ENCODE measurements at regions not wholly inside any gene's neighbourhood (a gene's known extent, or its start where the extent isn't known, plus 50 kb on each side); places are given as distances from the start of the nearest gene placed in this dataset.

GRCh38 chr3:59136081-59136480, 86.3 kb upstream of the CFAP20DC start:
- Histone ChIP-seq H3K36me3 (ENCODE audit: insufficient read depth, low read length) (no peaks in the 10 kb centered on the region), H3K4me1 (ENCODE audit: control insufficient read depth, insufficient read depth, low read length) (peaks cover 2% of the 10 kb centered on the region), H3K9me3 (replicated peaks; ENCODE audit: low read length) (no peaks in the 10 kb centered on the region), H3K9ac (ENCODE audit: low read depth, low read length) (no peak overlapping the region), H3K4me3 (ENCODE audit: low read length) (no peak overlapping the region), H3K4me2 (ENCODE audit: low read length) (no peak overlapping the region), H3K27me3 (ENCODE audit: control insufficient read depth, insufficient read depth, low read length) (no peaks in the 10 kb centered on the region)

DNA sequence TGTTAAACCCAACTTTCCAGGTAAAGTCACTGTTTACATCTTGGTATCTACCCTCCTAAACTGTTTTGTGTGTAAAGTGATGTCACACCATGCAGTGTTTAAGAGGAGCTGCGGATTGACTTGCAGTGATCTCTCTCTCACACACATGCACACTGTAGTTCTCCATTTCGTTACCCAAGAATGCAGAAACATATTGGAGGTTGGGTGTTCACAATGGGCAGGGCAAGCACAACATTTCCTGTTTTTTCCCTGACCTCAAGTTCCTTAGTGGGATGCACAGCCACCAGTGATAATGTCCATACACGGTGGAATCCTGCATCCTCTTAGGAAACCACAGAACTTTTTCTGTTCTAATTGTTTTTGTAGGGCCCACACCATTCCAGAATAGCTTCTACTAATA, 85.3 kb upstream of the CFAP20DC start:
- Histone ChIP-seq H3K4me2 (ENCODE audit: low read length) (no peak overlapping the region), H3K4me3 (ENCODE audit: low read length) (no peak overlapping the region), H3K27me3 (ENCODE audit: control insufficient read depth, insufficient read depth, low read length) (no peaks in the 10 kb centered on the region), H3K9ac (ENCODE audit: low read depth, low read length) (no peak overlapping the region), H3K4me1 (ENCODE audit: control insufficient read depth, insufficient read depth, low read length) (peaks cover 2% of the 10 kb centered on the region), H3K9me3 (replicated peaks; ENCODE audit: low read length) (no peaks in the 10 kb centered on the region), H3K36me3 (ENCODE audit: insufficient read depth, low read length) (no peaks in the 10 kb centered on the region)

DNA sequence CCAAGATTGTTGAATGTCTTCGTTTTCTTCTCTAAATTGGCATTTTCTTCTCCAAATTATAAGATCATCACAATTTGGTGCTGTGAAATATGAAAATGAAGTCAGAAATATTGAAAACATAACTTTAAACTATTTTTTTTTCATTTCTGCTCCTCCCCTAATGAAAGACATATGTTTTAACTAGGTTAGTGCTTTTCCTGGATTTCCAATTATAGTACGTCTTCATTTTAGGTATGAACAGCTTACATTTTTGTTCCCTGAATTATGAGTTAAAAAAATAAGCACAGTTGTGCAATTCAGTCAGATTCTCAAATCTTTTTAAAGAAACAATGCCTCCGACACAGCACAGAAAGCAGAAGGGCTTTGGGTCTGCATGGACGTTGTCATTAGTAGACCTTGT, 83.5 kb upstream of the CFAP20DC start:
- Histone ChIP-seq H3K27me3 (ENCODE audit: control insufficient read depth, insufficient read depth, low read length) (no peaks in the 10 kb centered on the region), H3K4me2 (ENCODE audit: low read length) (no peak overlapping the region), H3K36me3 (ENCODE audit: insufficient read depth, low read length) (no peaks in the 10 kb centered on the region), H3K9ac (ENCODE audit: low read depth, low read length) (no peak overlapping the region), H3K4me1 (ENCODE audit: control insufficient read depth, insufficient read depth, low read length) (peaks cover 2% of the 10 kb centered on the region), H3K4me3 (ENCODE audit: low read length) (no peak overlapping the region), H3K9me3 (replicated peaks; ENCODE audit: low read length) (no peaks in the 10 kb centered on the region)

DNA sequence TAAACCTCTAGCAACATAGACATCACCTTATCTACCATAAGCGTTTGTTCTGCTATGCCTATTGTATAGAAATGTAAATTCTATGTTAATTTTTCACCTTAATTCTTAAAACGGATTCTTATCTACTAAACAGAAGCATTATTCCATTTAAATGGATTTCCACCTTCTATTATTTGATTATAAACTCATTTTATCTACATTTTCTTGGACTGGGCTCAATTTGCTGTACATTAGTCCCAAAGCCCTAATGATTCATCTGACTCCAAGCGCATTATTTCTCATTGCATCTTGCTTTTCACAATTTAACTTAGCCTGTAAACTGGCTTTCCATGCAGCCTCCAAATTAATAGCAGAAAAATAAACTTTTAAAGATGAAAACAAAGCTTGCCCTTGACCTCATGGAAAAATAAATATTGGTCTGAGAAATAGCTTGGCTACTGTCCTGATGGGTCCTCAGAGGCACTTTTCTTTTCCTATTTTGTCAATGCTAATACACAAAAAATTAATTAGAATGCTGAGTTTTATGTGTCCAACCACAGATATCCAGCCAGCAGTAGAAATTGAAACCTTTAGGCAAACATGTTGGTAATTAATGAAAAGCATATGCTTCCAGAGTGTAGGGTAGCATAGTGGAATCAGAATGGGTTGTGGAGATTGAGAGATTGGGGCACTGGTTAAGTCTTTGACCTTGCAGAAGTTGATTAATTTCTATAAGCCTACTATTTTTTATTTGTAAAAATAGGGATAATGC, 81.4 kb upstream of the CFAP20DC start:
- H3K9me3 ChIP-seq (replicated peaks; ENCODE audit: low read length), result no peaks in the 10 kb centered on the region

GRCh38 chr3:59128685-59129084, 78.9 kb upstream of the CFAP20DC start:
- Histone ChIP-seq H3K9me3 (replicated peaks; ENCODE audit: low read length) (no peaks in the 10 kb centered on the region), H3K4me2 (ENCODE audit: low read length) (no peak overlapping the region), H3K27me3 (ENCODE audit: control insufficient read depth, insufficient read depth, low read length) (no peaks in the 10 kb centered on the region), H3K9ac (ENCODE audit: low read depth, low read length) (no peak overlapping the region), H3K4me3 (ENCODE audit: low read length) (no peak overlapping the region), H3K36me3 (ENCODE audit: insufficient read depth, low read length) (no peaks in the 10 kb centered on the region), H3K4me1 (ENCODE audit: control insufficient read depth, insufficient read depth, low read length) (peaks cover 2% of the 10 kb centered on the region)

More for the DNA sequence above, 81.4 kb upstream of the CFAP20DC start:
- Histone ChIP-seq H3K4me2 (ENCODE audit: low read length) (no peak overlapping the region), H3K27me3 (ENCODE audit: control insufficient read depth, insufficient read depth, low read length) (no peaks in the 10 kb centered on the region), H3K4me1 (ENCODE audit: control insufficient read depth, insufficient read depth, low read length) (peaks cover 2% of the 10 kb centered on the region), H3K4me3 (ENCODE audit: low read length) (no peak overlapping the region), H3K36me3 (ENCODE audit: insufficient read depth, low read length) (no peaks in the 10 kb centered on the region), H3K9ac (ENCODE audit: low read depth, low read length) (no peak overlapping the region)

DNA sequence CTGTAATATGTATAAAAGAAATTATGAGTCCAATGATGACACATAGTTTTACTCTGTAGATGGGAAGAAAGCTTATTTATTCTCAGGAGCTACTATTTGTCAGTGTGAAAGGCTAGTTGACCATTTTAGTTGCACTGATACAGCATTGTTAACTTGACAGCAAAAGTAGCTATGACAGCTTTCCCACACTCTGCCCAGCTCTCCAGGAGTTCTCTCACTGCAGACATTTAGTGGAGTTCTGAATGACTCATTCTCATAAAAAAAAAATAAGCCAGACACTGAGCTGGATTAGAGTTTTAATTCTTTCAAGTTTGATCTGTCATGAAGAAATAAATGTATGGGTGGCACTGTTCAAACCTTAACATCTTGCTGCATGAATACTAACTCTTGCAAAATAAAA, 77.2 kb upstream of the CFAP20DC start:
- H3K4me3 ChIP-seq (ENCODE audit: low read length), result no peak overlapping the region
- H3K9me3 ChIP-seq (replicated peaks; ENCODE audit: low read length), result no peaks in the 10 kb centered on the region
- no peaks in the 10 kb centered on the region for H3K27me3 ChIP-seq (ENCODE audit: control insufficient read depth, insufficient read depth, low read length)
- H3K36me3 ChIP-seq (ENCODE audit: insufficient read depth, low read length), result no peaks in the 10 kb centered on the region
- no peak overlapping the region for H3K4me2 ChIP-seq (ENCODE audit: low read length)
- H3K9ac ChIP-seq (ENCODE audit: low read depth, low read length), result no peak overlapping the region
- no peaks in the 10 kb centered on the region for H3K4me1 ChIP-seq (ENCODE audit: control insufficient read depth, insufficient read depth, low read length)

DNA sequence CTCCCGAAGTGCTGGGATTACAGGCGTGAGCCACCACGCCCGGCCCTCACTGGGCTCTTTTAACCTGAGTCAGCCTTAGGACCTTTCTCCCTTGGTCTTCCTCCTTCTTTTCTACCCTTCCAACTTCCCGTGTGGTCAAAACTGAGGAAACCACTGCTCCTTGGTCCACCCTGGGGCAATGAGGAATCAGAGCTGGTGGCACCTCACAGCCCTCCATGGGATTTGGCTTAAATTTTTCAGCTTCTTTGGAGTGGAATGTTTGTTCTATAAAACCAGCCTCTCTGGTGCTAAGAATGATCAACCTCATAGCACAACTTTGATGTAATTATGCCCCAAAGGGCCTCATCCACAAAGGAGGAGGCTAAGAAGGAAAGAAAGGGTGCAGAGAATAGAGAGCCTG, 76.6 kb upstream of the CFAP20DC start:
- no peaks in the 10 kb centered on the region for H3K36me3 ChIP-seq (ENCODE audit: insufficient read depth, low read length)
- H3K9ac ChIP-seq (ENCODE audit: low read depth, low read length), result no peak overlapping the region
- H3K4me1 ChIP-seq (ENCODE audit: control insufficient read depth, insufficient read depth, low read length), result no peaks in the 10 kb centered on the region
- no peak overlapping the region for H3K4me3 ChIP-seq (ENCODE audit: low read length)
- H3K9me3 ChIP-seq (replicated peaks; ENCODE audit: low read length), result no peaks in the 10 kb centered on the region
- H3K4me2 ChIP-seq (ENCODE audit: low read length), result no peak overlapping the region
- H3K27me3 ChIP-seq (ENCODE audit: control insufficient read depth, insufficient read depth, low read length), result no peaks in the 10 kb centered on the region

GRCh38 chr3:59121346-59122144, 71.7 kb upstream of the CFAP20DC start:
- Histone ChIP-seq H3K9ac (ENCODE audit: low read depth, low read length) (no peak overlapping the region), H3K4me2 (ENCODE audit: low read length) (no peak overlapping the region), H3K4me1 (ENCODE audit: control insufficient read depth, insufficient read depth, low read length) (no peaks in the 10 kb centered on the region), H3K4me3 (ENCODE audit: low read length) (no peak overlapping the region), H3K27me3 (ENCODE audit: control insufficient read depth, insufficient read depth, low read length) (no peaks in the 10 kb centered on the region), H3K36me3 (ENCODE audit: insufficient read depth, low read length) (no peaks in the 10 kb centered on the region), H3K9me3 (replicated peaks; ENCODE audit: low read length) (no peaks in the 10 kb centered on the region)

DNA sequence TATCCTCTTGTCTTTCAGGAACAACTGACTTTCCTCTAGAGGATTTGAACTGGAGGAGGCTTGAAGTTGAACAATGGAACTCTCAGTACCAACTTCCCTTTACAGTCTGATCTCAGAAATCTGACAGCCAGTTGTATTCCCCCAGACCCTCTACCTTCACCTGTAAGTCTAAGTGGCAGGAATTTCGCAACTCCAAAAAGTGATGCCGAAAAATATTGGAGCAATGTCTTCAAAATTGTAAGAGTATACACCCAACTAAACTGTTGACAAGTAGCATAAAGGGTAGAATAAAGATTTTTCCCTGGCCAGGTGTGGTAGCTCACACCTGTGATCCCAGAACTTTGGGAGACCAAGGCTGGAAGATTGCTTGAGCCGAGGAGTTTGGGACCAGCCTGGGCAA, 69.1 kb upstream of the CFAP20DC start:
- Histone ChIP-seq H3K4me3 (ENCODE audit: low read length) (no peak overlapping the region), H3K4me1 (ENCODE audit: control insufficient read depth, insufficient read depth, low read length) (peaks cover 8% of the 10 kb centered on the region), H3K36me3 (ENCODE audit: insufficient read depth, low read length) (no peaks in the 10 kb centered on the region), H3K9me3 (replicated peaks; ENCODE audit: low read length) (no peaks in the 10 kb centered on the region), H3K4me2 (ENCODE audit: low read length) (no peak overlapping the region), H3K27me3 (ENCODE audit: control insufficient read depth, insufficient read depth, low read length) (no peaks in the 10 kb centered on the region), H3K9ac (ENCODE audit: low read depth, low read length) (no peak overlapping the region)

DNA sequence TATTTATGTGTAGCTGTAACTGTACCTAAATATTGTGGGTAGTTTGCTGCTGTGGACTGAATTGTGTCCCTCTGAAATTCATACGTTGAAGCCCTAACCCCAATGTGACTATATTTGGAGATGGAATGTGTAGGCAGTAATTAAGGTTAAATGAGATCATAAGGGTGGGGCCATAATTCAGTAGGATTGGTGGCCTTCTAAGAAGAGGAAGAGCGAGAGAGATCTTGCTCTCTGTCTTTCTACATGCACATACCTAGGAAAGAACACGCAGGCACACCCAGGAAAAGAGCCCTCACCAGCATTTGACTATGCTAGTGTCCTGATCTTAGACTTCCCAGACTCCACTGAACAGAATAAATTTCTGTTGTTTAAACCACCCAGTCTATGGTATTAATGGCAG, 67.6 kb upstream of the CFAP20DC start:
- Histone ChIP-seq H3K4me1 (ENCODE audit: control insufficient read depth, insufficient read depth, low read length) (peaks cover 8% of the 10 kb centered on the region), H3K4me2 (ENCODE audit: low read length) (no peak overlapping the region), H3K9me3 (replicated peaks; ENCODE audit: low read length) (no peaks in the 10 kb centered on the region), H3K9ac (ENCODE audit: low read depth, low read length) (no peak overlapping the region), H3K36me3 (ENCODE audit: insufficient read depth, low read length) (no peaks in the 10 kb centered on the region), H3K27me3 (ENCODE audit: control insufficient read depth, insufficient read depth, low read length) (no peaks in the 10 kb centered on the region), H3K4me3 (ENCODE audit: low read length) (no peak overlapping the region)

GRCh38 chr3:59116233-59116537, 66.4 kb upstream of the CFAP20DC start:
- Histone ChIP-seq H3K9me3 (replicated peaks; ENCODE audit: low read length) (no peaks in the 10 kb centered on the region), H3K4me2 (ENCODE audit: low read length) (no peak overlapping the region), H3K27me3 (ENCODE audit: control insufficient read depth, insufficient read depth, low read length) (no peaks in the 10 kb centered on the region), H3K36me3 (ENCODE audit: insufficient read depth, low read length) (no peaks in the 10 kb centered on the region), H3K9ac (ENCODE audit: low read depth, low read length) (no peak overlapping the region), H3K4me1 (ENCODE audit: control insufficient read depth, insufficient read depth, low read length) (peaks cover 8% of the 10 kb centered on the region), H3K4me3 (ENCODE audit: low read length) (no peak overlapping the region)
